A673 (cell line): ENCODE measurements at regions not wholly inside any gene's neighbourhood (a gene's known extent, or its start where the extent isn't known, plus 50 kb on each side); places are given as distances from the start of the nearest gene placed in this dataset.

Experiments used
- EZH2 ChIP-seq: fragments of 200-600 bp; sonication (generic); IDR thresholded peaks from 2 replicates; pipeline ENCODE4 v1.6.1; 2017; ENCODE audit warnings: borderline replicate concordance, low read depth, mild to moderate bottlenecking, mixed read lengths, antibody characterized with exemption, low read length; ENCODE audit not compliant: poor library complexity, severe bottlenecking
- TF ChIP-seq, protein P1 (sequence below): fragments of 300-800, 200-600 bp; sonication (generic); conservative IDR thresholded peaks from 2 replicates; pipeline ENCODE4 v1.5.1; 2017; ENCODE audit warnings: low read depth, mild to moderate bottlenecking, antibody characterized with exemption, low read length, moderate library complexity, mixed read lengths

DNA sequence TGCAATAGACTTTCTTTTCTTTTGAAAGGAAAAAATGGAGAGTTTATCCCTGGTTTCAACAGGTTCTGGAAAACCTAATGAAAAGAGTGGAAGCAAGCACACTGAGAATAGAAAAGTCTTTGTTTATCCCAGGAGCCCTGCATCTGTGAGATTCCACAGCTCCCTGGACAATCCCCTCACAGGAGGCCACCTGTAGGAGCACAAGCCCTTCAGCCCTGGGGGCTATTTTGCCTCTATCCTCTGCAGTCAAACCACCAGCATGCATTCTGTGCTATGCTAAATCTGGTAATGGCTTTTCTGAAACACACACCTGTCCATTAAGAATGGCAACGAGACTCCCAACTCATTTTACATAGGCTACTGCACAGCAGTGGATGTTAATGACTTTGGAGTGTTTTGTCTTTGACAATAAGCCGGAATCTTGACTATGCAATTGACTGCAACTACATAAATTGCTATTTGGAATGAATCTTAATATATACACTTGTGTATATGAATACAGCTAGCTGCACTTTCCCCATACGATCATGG, 369.4 kb downstream of the NR2F2 start:
- TF ChIP-seq, protein P1, sequence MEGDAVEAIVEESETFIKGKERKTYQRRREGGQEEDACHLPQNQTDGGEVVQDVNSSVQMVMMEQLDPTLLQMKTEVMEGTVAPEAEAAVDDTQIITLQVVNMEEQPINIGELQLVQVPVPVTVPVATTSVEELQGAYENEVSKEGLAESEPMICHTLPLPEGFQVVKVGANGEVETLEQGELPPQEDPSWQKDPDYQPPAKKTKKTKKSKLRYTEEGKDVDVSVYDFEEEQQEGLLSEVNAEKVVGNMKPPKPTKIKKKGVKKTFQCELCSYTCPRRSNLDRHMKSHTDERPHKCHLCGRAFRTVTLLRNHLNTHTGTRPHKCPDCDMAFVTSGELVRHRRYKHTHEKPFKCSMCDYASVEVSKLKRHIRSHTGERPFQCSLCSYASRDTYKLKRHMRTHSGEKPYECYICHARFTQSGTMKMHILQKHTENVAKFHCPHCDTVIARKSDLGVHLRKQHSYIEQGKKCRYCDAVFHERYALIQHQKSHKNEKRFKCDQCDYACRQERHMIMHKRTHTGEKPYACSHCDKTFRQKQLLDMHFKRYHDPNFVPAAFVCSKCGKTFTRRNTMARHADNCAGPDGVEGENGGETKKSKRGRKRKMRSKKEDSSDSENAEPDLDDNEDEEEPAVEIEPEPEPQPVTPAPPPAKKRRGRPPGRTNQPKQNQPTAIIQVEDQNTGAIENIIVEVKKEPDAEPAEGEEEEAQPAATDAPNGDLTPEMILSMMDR, result no peak
- no peak for TF ChIP-seq EZH2
